Activated T-helper 2 cell treated with anti-CD3 and anti-CD28 coated beads, Interferon-gamma antibody, Interleukin-2, Interleukin-4, amounts not matched to agents 10 μg/mL and 5 μg/mL and 100 μg/mL, durations not matched to agents 14 hours and 24 hours and 36 hours (primary cell): ENCODE measurements at regions not wholly inside any gene's neighbourhood (a gene's known extent, or its start where the extent isn't known, plus 50 kb on each side); places are given as distances from the start of the nearest gene placed in this dataset.

Experiments
- DNase-seq: peaks from one replicate; pipeline ENCODE4 v3.0.0; 2021; ENCODE audit warnings: low spot score
- H3K27ac Mint-ChIP-seq: one replicate; pipeline ENCODE4 v1.8.0; 2021; ENCODE audit warnings: mixed read lengths
- H3K27me3 Mint-ChIP-seq: one replicate; pipeline ENCODE4 v1.8.0; 2021; ENCODE audit warnings: low read depth, mixed read lengths
- H3K36me3 Mint-ChIP-seq: one replicate; pipeline ENCODE4 v1.8.0; 2021; ENCODE audit warnings: low read depth, mixed read lengths
- H3K4me1 Mint-ChIP-seq: one replicate; pipeline ENCODE4 v1.8.0; 2021; ENCODE audit warnings: low read depth, mixed read lengths
- H3K4me3 Mint-ChIP-seq: one replicate; pipeline ENCODE4 v1.8.0; 2021; ENCODE audit warnings: low read depth, mild to moderate bottlenecking, moderate library complexity, mixed read lengths
- H3K9me3 Mint-ChIP-seq: one replicate; pipeline ENCODE4 v1.8.0; 2021; ENCODE audit warnings: mixed read lengths
- intact Hi-C: fragments of 100-400 bp; cut with micrococcal nuclease; formaldehyde crosslinking; loops from one replicate; pipeline ENCODE4 v1.15.1; 2023

DNA sequence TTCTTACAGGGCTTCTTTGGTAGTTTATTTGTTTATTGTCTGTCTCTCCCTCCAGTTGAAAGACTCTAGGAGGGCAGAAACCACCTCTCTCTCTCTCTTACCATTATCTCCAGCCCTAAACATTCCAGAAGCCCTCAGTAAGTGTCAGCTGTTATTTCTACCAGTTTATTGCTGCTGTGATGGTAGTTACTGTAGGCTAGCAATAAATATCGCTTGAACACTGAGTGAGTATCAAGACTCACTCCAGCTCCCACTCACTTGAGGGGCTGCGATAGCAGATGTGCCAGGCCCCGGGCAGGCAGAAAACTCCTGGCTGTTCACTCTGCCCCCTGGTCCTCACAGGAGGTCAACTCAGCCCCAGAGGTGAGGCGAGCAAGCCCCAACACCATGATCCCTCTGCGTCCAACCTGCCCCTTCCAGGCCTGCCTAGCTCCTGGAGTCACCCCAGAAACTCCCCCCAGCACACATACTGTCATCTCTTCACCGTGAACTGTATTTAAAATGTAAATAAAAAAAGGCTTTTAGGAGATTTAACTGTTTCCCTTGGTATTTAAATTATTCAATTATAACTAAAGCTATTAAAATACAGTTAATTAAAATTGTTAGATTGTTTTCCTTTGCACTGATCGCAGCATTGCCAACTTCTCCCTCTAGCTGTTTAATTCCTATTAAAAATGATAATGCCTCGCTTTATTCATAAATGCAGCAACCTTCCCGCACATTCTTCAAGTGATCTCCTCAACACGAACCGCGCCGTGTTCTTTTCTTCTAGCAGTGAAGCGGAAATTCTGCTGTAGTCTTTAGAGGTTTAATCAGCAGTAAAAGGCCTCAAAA is 321.1 kb upstream of the ZMIZ1 start:
- intact Hi-C loops: no loop called here
- no peak overlapping the region for H3K27ac Mint-ChIP-seq
- H3K27me3 Mint-ChIP-seq: no peaks in the 10 kb centered on the region
- H3K4me3 Mint-ChIP-seq: no peak overlapping the region
- no peaks in the 10 kb centered on the region for H3K9me3 Mint-ChIP-seq
- H3K4me1 Mint-ChIP-seq: peaks cover 1% of the 10 kb centered on the region
- H3K36me3 Mint-ChIP-seq: no peaks in the 10 kb centered on the region
- no peak for DNase-seq

DNA sequence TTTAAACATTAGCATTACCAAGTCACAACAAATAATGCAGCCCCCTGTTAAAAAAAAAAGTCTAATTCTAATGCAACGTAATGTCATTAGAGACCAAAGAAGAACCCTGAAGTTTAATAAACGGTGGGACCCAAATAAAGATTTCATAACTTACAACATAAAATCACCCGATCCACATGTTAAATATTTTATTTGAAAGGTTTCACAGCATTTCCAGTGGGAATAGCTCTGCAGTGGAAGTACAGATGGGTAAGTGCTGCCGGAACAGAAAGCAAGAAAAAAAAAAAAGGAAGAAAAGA is 320.6 kb upstream of the ZMIZ1 start:
- Mint-ChIP-seq H3K4me1 (peaks cover 1% of the 10 kb centered on the region), H3K9me3 (no peaks in the 10 kb centered on the region), H3K4me3 (no peak overlapping the region), H3K36me3 (no peaks in the 10 kb centered on the region), H3K27ac (no peak overlapping the region), H3K27me3 (no peaks in the 10 kb centered on the region)
- intact Hi-C loops: no loop called here
- DNase-seq: no peak

DNA sequence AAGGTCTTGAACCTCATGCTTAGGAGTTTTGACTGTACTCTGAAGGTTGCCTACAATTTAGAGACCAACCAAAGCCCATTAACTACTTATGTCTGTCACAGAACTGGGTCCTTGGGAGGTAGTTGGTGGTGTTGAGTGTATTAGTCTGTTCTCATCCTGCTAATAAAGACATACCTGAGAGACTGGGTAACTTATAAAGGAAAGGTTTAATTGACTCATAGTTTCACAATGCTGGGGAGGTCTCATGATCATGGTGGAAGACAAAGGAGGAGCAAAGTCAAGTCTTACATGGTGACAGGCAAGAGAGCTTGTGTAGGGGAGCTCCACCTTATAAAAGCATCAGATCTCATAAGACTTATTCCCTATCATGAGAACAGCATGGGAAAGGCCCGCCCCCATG is 319.6 kb upstream of the ZMIZ1 start:
- peaks cover 7% of the 10 kb centered on the region for H3K27me3 Mint-ChIP-seq
- H3K27ac Mint-ChIP-seq: no peak overlapping the region
- H3K36me3 Mint-ChIP-seq: no peaks in the 10 kb centered on the region
- no peak overlapping the region for H3K4me3 Mint-ChIP-seq
- DNase-seq: no peak
- intact Hi-C loops: no loop called here
- H3K9me3 Mint-ChIP-seq: no peaks in the 10 kb centered on the region
- H3K4me1 Mint-ChIP-seq: peaks cover 1% of the 10 kb centered on the region

DNA sequence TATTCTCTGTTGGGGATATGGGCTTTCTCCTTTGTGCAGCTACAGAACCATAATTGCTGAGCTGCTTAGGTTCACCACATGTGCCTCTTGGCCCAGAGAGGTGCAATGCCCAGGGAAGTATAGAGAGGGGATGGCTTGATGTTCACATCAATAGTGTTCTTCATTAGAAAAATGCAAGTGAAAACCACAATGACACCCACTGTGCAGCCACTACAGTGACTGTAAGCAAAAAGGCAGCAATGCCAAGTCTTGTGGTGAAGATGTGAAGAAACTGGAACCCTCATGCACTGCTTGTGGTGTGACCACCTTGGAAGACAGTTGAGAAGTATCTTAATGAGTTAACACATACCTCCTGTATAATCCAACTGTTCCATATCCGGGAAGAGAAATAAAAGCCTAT is 318.9 kb upstream of the ZMIZ1 start:
- intact Hi-C loops: no loop called here
- H3K4me1 Mint-ChIP-seq: peaks cover 1% of the 10 kb centered on the region
- DNase-seq: no peak
- no peak overlapping the region for H3K27ac Mint-ChIP-seq
- no peaks in the 10 kb centered on the region for H3K36me3 Mint-ChIP-seq
- H3K27me3 Mint-ChIP-seq: peaks cover 8% of the 10 kb centered on the region
- no peak overlapping the region for H3K4me3 Mint-ChIP-seq
- H3K9me3 Mint-ChIP-seq: no peaks in the 10 kb centered on the region

DNA sequence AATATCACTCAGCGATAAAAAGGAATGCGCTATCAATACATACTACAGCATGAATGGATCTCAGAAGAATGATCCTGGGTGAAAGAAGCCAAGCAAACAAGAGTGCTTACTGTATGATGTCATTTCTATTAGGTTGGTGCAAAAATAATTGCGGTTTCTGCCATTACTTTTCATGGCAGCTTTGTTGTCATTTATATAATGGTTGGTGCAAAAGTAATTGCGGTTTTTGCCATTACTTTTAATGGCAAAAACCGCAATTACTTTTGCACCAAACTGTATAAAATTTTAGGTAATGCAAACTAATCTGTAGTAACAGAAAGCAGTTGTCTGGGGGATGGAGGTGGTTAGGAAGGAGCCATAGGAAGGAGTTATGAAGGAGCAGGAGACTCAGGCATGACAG is 318.3 kb upstream of the ZMIZ1 start:
- Mint-ChIP-seq H3K4me1 (peaks cover 1% of the 10 kb centered on the region), H3K9me3 (no peaks in the 10 kb centered on the region), H3K36me3 (no peaks in the 10 kb centered on the region), H3K27ac (no peak overlapping the region), H3K4me3 (no peak overlapping the region), H3K27me3 (peaks cover 8% of the 10 kb centered on the region)
- intact Hi-C loops: no loop called here
- no peak for DNase-seq

DNA sequence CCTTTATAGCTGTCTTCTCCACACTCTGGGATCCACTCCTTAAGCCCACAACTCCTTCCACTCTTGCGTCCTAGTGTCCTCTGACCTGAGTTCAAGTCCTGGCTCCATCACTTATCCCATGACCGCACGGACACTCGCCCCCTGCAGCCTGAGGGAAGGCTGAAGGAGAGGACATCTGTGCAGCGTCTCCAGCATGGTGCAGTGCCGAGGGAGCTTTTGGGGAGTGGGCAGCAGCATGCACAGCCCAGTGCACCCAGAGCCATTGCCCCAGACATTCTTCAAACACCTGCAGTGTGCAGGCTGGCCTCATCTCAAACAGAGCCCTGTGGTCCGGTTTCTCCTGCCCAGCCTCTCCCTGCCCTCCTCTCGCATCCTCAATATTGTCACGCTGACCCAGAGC is 317.1 kb upstream of the ZMIZ1 start:
- Mint-ChIP-seq H3K4me3 (no peak overlapping the region), H3K27ac (no peak overlapping the region), H3K36me3 (no peaks in the 10 kb centered on the region), H3K27me3 (peaks cover 8% of the 10 kb centered on the region), H3K9me3 (no peaks in the 10 kb centered on the region), H3K4me1 (peaks cover 2% of the 10 kb centered on the region)
- DNase-seq: no peak
- intact Hi-C loops: no loop called here

DNA sequence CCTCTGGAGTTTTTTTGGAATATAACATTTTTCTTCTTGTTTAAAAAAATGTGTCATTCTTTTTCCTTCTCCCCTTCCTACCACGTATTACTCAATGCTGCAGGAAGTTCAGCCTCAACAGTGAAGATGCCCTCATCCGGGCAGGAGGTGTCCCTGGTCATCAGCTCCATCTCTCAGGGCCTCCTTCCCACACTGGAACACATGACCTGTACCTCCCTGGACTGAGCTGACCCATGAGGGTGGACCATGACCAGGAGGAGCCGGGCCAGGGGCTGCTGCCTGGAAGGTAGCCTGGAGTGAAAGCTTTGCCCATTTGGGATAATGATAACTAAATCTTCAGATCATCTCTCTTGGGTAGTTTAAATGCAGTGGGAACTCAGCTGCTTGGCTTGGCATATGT is 316.5 kb upstream of the ZMIZ1 start:
- H3K9me3 Mint-ChIP-seq: no peaks in the 10 kb centered on the region
- peaks cover 4% of the 10 kb centered on the region for H3K4me1 Mint-ChIP-seq
- H3K27me3 Mint-ChIP-seq: peaks cover 8% of the 10 kb centered on the region
- DNase-seq: no peak
- no peaks in the 10 kb centered on the region for H3K36me3 Mint-ChIP-seq
- intact Hi-C loops: no loop called here
- H3K4me3 Mint-ChIP-seq: no peak overlapping the region
- no peak overlapping the region for H3K27ac Mint-ChIP-seq

DNA sequence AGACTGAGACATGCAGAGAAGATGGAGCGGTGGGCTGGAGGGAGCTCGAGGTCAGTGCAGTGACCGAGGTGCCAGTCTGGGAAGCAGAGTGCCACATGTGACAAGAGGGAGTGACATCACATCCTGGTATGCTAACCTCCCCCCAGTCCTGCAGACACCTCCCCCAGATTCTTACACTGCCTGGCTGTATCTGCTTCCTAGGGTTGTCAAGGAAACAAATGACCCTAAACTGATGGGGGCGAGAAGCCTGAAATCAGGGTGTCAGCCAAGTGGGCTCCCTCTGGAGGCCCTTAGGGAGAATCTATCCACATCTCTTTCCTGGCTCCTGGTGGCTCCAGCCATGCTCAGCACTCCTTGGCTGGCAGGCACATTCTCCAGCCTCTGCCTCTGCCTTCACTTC is 316.1 kb upstream of the ZMIZ1 start:
- Mint-ChIP-seq H3K27me3 (peaks cover 8% of the 10 kb centered on the region), H3K36me3 (no peaks in the 10 kb centered on the region), H3K27ac (no peak overlapping the region), H3K9me3 (no peaks in the 10 kb centered on the region), H3K4me1 (peaks cover 4% of the 10 kb centered on the region), H3K4me3 (no peak overlapping the region)
- DNase-seq: no peak
- intact Hi-C loops: no loop called here

DNA sequence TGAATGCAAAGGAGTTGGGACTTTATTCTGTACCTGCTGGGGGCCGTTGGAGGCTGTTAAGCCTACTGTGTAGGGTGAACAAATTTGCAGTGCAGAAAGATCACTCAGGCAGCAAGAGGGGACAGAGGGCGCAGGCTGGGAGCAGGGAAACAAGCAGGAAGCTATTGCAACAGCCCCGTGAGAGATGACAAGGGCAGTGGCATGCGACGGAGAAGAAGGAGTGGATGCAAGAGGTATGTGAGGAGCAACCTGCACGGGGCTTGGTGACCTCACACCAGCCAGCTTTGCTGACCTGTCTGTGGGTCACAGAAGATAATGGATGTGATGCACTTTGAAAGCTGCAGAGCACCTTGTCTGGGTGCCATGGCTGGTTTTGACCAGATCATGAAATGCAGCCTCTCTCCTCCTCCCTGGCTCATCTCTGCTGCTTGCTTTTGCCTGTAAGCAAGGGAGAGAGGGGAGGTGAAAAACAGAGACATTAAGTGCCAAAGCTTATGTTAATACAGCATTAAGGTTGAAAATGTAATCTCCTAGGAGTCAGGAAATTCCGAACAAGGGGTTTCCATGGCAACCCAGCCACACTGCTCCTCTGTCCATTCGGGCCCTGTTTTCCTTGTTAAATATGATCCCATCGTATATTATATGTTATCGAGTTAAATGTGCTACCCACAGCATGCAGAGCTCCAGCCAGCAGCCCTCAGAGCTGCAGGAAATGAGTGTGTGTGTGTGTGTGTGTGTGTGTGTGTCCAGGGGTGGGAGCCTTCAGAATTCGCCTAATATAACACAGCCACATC is 314.3 kb upstream of the ZMIZ1 start:
- Mint-ChIP-seq H3K36me3 (no peaks in the 10 kb centered on the region), H3K27me3 (peaks cover 8% of the 10 kb centered on the region), H3K4me1 (peaks cover 4% of the 10 kb centered on the region), H3K4me3 (no peak overlapping the region), H3K27ac (no peak overlapping the region), H3K9me3 (no peaks in the 10 kb centered on the region)
- intact Hi-C loops: no loop called here
- no peak for DNase-seq

DNA sequence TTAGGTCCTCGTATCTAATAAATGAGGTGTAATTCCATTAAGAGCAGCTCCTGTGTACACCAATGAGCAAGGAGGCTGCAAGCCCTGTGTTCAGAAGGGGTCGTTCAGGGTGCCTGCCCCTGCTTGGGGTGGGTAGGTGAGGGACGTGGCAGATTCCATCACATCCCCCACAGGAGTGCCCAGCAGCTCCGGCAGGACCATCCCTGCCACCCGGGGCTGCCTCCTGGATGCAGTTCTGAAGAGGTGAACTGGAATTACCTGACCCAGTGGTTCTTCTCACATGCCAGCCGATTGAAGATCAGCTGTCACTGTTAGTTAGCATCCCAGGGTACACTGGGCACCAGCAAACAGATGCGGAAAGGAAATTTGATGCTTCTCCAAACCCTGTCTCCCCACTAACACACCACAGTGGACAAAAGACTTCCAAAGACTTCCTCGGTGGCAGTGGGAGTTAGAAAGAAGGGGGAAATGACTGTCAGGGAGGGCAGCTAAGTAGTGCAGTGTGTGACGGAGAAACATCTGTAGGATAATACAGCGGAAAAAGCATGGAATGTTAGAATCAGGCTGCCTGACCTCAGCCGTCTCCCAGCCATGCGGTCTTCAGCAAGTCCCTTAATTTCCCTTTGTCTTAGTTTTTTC is 313.6 kb upstream of the ZMIZ1 start:
- H3K27me3 Mint-ChIP-seq: peaks cover 8% of the 10 kb centered on the region
- H3K4me3 Mint-ChIP-seq: no peak overlapping the region
- H3K27ac Mint-ChIP-seq: no peak overlapping the region
- no peaks in the 10 kb centered on the region for H3K9me3 Mint-ChIP-seq
- intact Hi-C loops: no loop called here
- DNase-seq: no peak
- no peaks in the 10 kb centered on the region for H3K36me3 Mint-ChIP-seq
- peaks cover 3% of the 10 kb centered on the region for H3K4me1 Mint-ChIP-seq

DNA sequence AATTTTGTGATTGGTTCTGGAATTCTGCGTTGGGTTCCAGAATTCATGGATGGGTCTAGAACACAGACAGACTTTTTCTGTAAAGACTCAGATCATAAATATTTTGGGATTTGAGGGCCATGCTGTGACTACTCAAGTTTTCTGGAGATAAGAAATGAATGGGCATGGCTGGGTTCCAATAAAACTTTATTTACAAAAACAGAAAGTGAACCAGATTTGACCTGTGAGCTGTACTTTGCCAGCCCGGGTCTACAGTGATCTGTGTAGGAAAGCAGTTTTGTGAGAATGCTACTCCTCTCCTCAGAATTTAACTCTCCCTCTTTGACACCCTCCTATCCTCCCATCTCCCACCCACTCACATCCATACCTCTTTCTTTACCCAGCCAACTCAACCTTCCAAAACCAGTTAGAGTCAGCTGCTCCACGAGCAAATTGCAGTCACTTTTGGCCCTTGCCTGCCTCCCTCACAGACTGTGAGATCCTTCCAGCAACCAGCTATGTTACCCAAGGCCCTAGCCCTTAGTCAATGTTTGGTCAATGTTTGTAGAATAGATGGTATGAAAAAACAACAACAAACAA is 312.8 kb upstream of the ZMIZ1 start:
- Mint-ChIP-seq H3K4me1 (peaks cover 3% of the 10 kb centered on the region), H3K27me3 (peaks cover 8% of the 10 kb centered on the region), H3K4me3 (no peak overlapping the region), H3K36me3 (no peaks in the 10 kb centered on the region), H3K9me3 (no peaks in the 10 kb centered on the region), H3K27ac (no peak overlapping the region)
- intact Hi-C loops: no loop called here
- no peak for DNase-seq

DNA sequence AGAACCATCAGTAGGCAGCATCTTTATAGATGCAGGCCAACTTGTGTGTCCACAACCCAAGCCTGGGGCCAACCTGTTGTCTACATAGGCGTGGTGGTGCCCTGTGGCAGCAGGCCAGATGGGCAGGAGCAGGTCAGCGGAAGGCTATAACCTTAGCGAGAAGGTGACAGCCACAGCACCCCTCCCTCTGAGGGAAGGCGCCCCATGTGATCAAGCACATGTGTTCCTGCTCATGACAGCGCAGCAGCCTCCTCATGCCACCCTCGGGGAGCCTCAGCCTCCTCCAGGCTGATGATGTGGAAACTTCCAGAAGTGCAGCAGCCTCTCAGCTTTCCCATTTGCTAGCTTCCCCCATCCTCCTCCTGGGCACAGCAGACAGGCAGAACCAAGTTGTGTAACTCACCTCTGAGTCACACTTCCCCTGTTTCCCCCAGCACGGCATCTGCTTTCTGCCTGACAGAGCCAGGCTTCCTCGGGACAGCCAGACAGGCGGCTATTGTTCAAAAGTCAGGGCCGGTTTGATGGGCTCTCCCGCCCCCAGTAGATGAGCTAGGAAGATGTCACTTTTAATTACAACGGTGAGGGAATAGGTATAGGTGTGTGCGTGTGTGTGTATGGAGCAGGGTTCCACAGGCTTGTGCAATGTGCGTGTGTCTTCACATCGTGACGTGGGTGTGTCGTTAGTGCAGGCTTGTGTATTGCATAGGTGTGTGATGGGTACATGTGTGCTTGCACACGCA is 312.0 kb upstream of the ZMIZ1 start:
- intact Hi-C loops: no loop called here
- no peak for DNase-seq
- Mint-ChIP-seq H3K4me3 (no peak overlapping the region), H3K9me3 (no peaks in the 10 kb centered on the region), H3K27me3 (peaks cover 8% of the 10 kb centered on the region), H3K27ac (no peak overlapping the region), H3K4me1 (peaks cover 3% of the 10 kb centered on the region), H3K36me3 (no peaks in the 10 kb centered on the region)
